ENCODE measurements at regions not wholly inside any gene's neighbourhood (a gene's known extent, or its start where the extent isn't known, plus 50 kb on each side); places are given as distances from the start of the nearest gene placed in this dataset.

DNA sequence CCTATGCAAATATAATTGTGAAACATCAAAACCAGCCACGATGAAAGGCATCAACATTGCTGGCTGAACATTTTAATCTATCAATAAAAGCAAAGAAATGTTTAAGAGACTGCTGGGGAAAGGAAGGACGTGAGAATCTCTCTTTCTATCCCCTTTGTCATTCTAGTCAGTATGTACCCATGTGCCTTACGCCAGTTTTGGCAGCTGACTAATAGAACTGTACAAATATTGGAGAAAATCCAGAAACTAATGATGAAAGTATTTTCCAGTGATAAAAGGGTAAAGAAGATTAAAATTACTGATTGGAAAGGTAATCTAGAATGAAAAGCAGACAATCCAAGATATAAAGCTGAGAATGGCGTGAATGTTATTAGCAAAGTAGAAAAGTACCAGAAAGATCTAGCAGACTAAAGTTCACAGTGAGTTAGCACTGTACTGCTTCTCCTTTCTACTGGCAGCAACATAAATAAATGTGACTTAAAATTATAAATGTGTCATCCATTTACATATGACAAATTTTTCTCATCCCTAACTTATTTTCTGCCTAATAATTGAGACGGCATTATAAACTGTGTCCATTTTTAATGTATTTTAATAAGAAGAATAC lies 401.9 kb upstream of the CNTN4 start:
- Histone ChIP-seq H3K36me3 (replicated peaks) (no peaks in the 10 kb centered on the region), H3K27me3 (replicated peaks) (no peaks in the 10 kb centered on the region)

DNA sequence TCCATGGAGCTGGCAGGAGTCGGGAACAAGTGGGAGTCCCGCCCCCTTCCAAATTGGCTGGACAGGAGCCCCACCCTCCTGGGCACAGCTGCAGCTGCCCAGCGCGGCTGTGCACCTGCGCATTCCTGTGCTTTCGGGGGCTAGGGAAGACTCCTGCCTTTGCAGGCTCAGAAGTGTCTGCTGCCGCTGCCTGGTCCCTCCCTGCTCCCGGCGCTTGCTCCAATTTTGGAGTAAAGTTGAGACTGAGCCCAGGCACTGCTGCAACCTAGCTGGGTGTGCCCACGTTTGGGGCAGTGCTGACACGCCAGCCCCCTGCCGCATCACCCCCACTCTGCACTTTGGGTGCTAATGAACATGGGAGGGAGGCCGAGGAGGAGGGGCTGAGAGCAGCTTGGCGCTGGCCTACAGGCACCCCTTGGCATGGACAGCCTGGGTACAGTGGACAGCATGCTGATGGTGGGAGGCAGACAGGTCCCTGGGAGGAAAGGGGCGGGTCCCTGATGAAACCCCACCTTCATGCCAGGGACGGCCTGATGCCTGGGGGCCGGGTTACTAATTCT lies 399.2 kb upstream of the CNTN4 start:
- TF ChIP-seq, protein P1, sequence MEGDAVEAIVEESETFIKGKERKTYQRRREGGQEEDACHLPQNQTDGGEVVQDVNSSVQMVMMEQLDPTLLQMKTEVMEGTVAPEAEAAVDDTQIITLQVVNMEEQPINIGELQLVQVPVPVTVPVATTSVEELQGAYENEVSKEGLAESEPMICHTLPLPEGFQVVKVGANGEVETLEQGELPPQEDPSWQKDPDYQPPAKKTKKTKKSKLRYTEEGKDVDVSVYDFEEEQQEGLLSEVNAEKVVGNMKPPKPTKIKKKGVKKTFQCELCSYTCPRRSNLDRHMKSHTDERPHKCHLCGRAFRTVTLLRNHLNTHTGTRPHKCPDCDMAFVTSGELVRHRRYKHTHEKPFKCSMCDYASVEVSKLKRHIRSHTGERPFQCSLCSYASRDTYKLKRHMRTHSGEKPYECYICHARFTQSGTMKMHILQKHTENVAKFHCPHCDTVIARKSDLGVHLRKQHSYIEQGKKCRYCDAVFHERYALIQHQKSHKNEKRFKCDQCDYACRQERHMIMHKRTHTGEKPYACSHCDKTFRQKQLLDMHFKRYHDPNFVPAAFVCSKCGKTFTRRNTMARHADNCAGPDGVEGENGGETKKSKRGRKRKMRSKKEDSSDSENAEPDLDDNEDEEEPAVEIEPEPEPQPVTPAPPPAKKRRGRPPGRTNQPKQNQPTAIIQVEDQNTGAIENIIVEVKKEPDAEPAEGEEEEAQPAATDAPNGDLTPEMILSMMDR (IDR thresholded peaks at IDR 0.05; ENCODE audit: low read depth, low read length, missing control alignments): no peak
- DNase-seq: no peak
- in situ Hi-C loops (cut with HindIII; ENCODE audit: low pct_ligation_motif_present, low sequenced_read_pairs): no loop called here
- H3K4me3 ChIP-seq (ENCODE audit: low read depth, low read length): no peak overlapping the region
- no peaks in the 10 kb centered on the region for H3K36me3 ChIP-seq (replicated peaks)
- no peak overlapping the region for H3K27ac ChIP-seq
- H3K27me3 ChIP-seq (replicated peaks): no peaks in the 10 kb centered on the region

More for the DNA sequence above, 401.9 kb upstream of the CNTN4 start:
- in situ Hi-C loops (cut with HindIII; ENCODE audit: low pct_ligation_motif_present, low sequenced_read_pairs): no loop called here
- no peak overlapping the region for H3K4me3 ChIP-seq (ENCODE audit: low read depth, low read length)
- no peak overlapping the region for H3K27ac ChIP-seq
- TF ChIP-seq, protein P1 (IDR thresholded peaks at IDR 0.05; ENCODE audit: low read depth, low read length, missing control alignments): no peak
- DNase-seq: no peak

DNA sequence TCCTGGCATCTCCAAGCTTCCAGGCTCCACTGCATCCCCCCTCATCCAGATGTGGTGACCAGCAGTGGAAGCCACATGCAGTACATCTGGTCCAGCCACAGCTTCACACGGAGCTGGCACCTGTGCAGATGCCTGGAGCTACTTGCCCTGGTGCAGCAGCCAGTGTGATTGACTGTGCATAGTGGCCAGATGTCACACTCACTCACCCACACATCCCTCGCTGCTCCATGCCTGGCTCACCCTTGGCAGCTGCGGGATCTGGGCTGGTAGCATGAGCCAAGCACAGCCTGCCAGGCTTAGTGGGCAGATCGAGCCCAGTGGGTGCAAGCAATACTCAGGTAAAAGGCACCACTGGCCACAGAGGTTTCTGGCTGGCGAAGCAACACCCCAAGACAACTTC lies 398.0 kb upstream of the CNTN4 start:
- Histone ChIP-seq H3K4me3 (ENCODE audit: low read depth, low read length) (no peak overlapping the region), H3K27ac (no peak overlapping the region), H3K36me3 (replicated peaks) (no peaks in the 10 kb centered on the region), H3K27me3 (replicated peaks) (no peaks in the 10 kb centered on the region)
- TF ChIP-seq, protein P1 (IDR thresholded peaks at IDR 0.05; ENCODE audit: low read depth, low read length, missing control alignments): no peak
- DNase-seq: no peak
- in situ Hi-C loops (cut with HindIII; ENCODE audit: low pct_ligation_motif_present, low sequenced_read_pairs): no loop called here

DNA sequence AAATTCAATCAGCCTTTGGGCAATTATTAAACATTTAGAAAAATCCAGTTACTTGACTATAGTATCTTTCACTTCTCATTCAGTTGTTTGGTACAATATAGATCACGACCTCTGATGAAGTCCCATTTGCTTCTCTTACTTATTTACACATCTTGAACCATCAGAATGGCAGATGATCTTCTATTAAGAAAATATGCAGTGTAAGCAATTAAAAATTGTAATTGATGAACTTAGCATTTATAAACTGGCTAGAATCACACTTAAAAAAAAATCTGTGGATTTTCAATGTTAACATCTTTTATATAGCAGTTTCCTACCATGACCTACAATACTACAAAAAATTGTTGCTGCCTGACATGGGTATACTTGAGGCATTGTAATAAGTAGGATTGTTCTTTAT lies 395.5 kb upstream of the CNTN4 start:
- Histone ChIP-seq H3K4me3 (ENCODE audit: low read depth, low read length) (no peak overlapping the region), H3K27me3 (replicated peaks) (no peaks in the 10 kb centered on the region), H3K36me3 (replicated peaks) (no peaks in the 10 kb centered on the region), H3K27ac (no peak overlapping the region)
- in situ Hi-C loops (cut with HindIII; ENCODE audit: low pct_ligation_motif_present, low sequenced_read_pairs): no loop called here
- DNase-seq: no peak
- TF ChIP-seq, protein P1 (IDR thresholded peaks at IDR 0.05; ENCODE audit: low read depth, low read length, missing control alignments): no peak

DNA sequence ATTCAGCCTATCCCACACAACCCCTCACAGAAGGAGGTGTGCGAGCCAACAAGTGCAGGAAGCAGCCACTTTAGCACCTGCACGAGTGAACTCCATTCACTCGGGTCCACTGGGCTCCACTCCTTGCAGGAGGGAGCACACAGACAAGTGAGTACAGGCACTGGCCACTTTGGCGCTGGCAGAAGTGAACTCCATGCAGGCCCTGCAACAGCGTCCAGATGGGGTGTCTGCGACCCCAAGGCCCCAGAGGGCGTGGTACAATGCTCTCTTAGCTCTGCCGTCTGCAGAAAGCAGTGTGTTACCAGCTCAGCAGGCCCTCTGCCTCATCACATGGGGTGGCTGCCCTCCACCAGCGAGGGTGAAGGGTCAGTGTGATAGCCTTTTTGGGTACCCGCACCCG lies 388.0 kb upstream of the CNTN4 start:
- in situ Hi-C loops (cut with HindIII; ENCODE audit: low pct_ligation_motif_present, low sequenced_read_pairs): no loop called here
- TF ChIP-seq, protein P1 (IDR thresholded peaks at IDR 0.05; ENCODE audit: low read depth, low read length, missing control alignments): no peak

DNA sequence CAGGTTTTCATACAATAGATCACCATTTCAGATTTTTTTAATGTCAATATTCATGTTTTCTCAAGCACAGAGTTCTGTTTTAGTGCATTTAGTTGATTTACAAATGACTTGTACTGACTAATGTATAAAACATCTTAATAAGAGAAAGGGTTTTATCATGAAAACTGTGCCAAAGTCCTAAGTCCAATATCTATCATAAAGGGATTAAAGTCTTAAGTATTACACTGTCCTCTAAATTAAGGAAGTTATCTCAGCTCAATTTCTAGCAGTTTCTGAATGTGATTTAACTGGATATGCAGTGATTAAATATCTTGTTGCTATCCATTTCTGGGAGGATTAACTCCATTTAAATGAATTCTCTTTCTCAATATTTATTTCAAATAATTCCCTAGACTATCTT lies 381.1 kb upstream of the CNTN4 start:
- no peaks in the 10 kb centered on the region for H3K36me3 ChIP-seq (replicated peaks)
- no peak overlapping the region for H3K4me3 ChIP-seq (ENCODE audit: low read depth, low read length)
- TF ChIP-seq, protein P1 (IDR thresholded peaks at IDR 0.05; ENCODE audit: low read depth, low read length, missing control alignments): no peak
- no peak overlapping the region for H3K27ac ChIP-seq
- no peak for DNase-seq
- H3K27me3 ChIP-seq (replicated peaks): no peaks in the 10 kb centered on the region
- in situ Hi-C loops (cut with HindIII; ENCODE audit: low pct_ligation_motif_present, low sequenced_read_pairs): no loop called here

More for the DNA sequence above, 388.0 kb upstream of the CNTN4 start:
- Histone ChIP-seq H3K36me3 (replicated peaks) (no peaks in the 10 kb centered on the region), H3K4me3 (ENCODE audit: low read depth, low read length) (no peak overlapping the region), H3K27me3 (replicated peaks) (no peaks in the 10 kb centered on the region), H3K27ac (no peak overlapping the region)
- no peak for DNase-seq
